ENCODE measurements at regions not wholly inside any gene's neighbourhood (a gene's known extent, or its start where the extent isn't known, plus 50 kb on each side); places are given as distances from the start of the nearest gene placed in this dataset.

DNA sequence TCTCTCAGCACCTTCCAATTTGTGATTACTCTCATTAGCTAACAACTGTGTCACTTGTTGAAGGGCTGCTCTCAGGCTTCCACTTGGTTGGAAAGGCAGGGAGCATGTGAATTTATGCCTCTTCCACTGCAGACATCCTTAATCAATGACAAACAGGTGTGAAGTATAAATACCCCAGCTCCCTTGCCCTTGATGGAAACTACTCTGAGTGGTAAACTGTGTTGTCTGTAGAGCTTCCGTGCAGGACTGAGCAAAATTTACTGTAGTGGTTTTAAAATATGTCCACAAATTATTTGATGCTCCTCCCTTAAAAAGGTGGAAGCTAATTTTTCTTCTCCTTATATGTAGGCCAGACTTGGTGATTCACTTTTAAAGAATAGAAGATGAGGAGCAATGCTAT is 253.0 kb upstream of the TBX18 start:
- H3K36me3 ChIP-seq (ENCODE audit: control insufficient read depth, insufficient read depth, low read length): no peaks in the 10 kb centered on the region
- no peak overlapping the region for H3K9ac ChIP-seq (ENCODE audit: low read length)
- no peak overlapping the region for H3K18ac ChIP-seq (ENCODE audit: low read length)
- H2BK5ac ChIP-seq (ENCODE audit: low read length): no peak overlapping the region
- H3K23ac ChIP-seq (ENCODE audit: low read length): no peak overlapping the region
- H3K79me1 ChIP-seq (ENCODE audit: low read length): no peaks in the 10 kb centered on the region
- WGBS (ENCODE audit: extremely low coverage, insufficient coverage, low lambda C conversion rate): no CpG with 5 or more reads among the region's 1 CpG
- no peak overlapping the region for H4K8ac ChIP-seq (ENCODE audit: low read depth, low read length)
- H3K79me2 ChIP-seq (ENCODE audit: control insufficient read depth, insufficient read depth, low read length): no peaks in the 10 kb centered on the region
- H3K56ac ChIP-seq (ENCODE audit: low read length): no peak overlapping the region
- no peak overlapping the region for H2AK5ac ChIP-seq (ENCODE audit: low read length)
- DNase-seq: no peak
- no peaks in the 10 kb centered on the region for H3K27me3 ChIP-seq (ENCODE audit: insufficient read depth, low read length, poor library complexity)
- H2BK120ac ChIP-seq (ENCODE audit: low read depth, low read length): no peak overlapping the region
- H4K5ac ChIP-seq (ENCODE audit: low read length): no peak overlapping the region
- no peak overlapping the region for H3K27ac ChIP-seq (ENCODE audit: low read depth, low read length)
- no peak overlapping the region for H3K4me3 ChIP-seq (ENCODE audit: low read length)
- no peaks in the 10 kb centered on the region for H3K4me1 ChIP-seq (ENCODE audit: control insufficient read depth, low read depth, low read length)
- no peak overlapping the region for H3K4ac ChIP-seq (ENCODE audit: low read depth, low read length)
- H3K4me2 ChIP-seq (ENCODE audit: low read length): no peak overlapping the region
- H2BK15ac ChIP-seq (replicated peaks; ENCODE audit: low read depth): no peak overlapping the region

DNA sequence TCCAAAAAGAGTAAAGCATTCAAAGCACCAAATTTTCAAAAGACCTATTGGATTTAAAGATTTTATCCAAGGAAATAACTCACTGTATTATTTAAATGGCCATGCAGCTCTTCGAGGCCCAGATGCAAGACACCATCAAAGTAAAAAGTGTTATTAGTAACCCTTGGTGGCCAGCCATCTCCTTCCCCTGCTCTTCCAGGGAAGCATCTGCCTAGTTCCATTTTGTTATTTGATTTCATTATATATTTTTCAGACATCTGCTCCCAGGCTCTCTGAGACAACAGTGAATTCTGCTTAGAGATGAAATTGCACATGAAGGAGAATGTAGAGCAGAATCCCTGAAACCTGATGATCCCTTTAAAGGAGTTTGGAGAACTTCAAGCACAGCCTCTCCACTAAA is 252.3 kb upstream of the TBX18 start:
- no peak overlapping the region for H3K18ac ChIP-seq (ENCODE audit: low read length)
- WGBS (ENCODE audit: extremely low coverage, insufficient coverage, low lambda C conversion rate): no CpG with 5 or more reads among the region's 1 CpG
- no peaks in the 10 kb centered on the region for H3K4me1 ChIP-seq (ENCODE audit: control insufficient read depth, low read depth, low read length)

DNA sequence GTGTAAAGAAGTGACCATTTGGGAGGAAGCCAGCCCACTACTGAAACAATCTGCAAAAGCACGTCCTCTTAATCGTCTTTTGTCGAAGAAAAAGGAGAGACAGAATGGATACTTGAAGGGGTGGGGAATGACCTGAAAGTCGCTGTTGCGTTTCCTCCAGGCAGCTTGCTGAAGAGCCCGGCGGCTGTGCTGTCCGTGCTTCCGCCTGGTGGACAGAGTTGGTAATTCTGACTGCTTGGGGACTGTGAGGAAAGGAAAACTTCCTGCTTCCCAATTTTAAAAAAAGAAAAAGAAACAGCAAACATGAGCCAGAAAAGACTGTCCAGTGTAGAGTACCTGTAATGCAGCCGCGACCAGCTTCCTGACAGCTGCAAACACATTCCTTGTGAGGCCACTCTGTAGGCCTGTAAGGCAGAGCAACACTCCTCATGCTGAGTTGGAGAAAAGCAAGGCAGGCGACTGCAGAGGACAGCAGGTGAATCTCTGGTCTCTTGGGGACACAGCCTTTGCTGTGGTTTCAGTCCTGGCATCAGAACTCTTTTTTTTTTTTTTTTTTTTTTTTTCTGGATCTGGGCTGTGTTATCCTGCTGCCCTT is 251.1 kb upstream of the TBX18 start:
- Histone ChIP-seq H3K9ac (ENCODE audit: low read length) (no peak overlapping the region), H2AK5ac (ENCODE audit: low read length) (no peak overlapping the region), H2BK120ac (ENCODE audit: low read depth, low read length) (no peak overlapping the region), H2BK15ac (replicated peaks; ENCODE audit: low read depth) (no peak overlapping the region), H3K79me2 (ENCODE audit: control insufficient read depth, insufficient read depth, low read length) (no peaks in the 10 kb centered on the region), H3K36me3 (ENCODE audit: control insufficient read depth, insufficient read depth, low read length) (no peaks in the 10 kb centered on the region), H3K4me2 (ENCODE audit: low read length) (no peak overlapping the region), H3K4ac (ENCODE audit: low read depth, low read length) (no peak overlapping the region), H3K23ac (ENCODE audit: low read length) (no peak overlapping the region), H3K4me1 (ENCODE audit: control insufficient read depth, low read depth, low read length) (no peaks in the 10 kb centered on the region), H3K79me1 (ENCODE audit: low read length) (no peaks in the 10 kb centered on the region), H3K27me3 (ENCODE audit: insufficient read depth, low read length, poor library complexity) (no peaks in the 10 kb centered on the region), H4K8ac (ENCODE audit: low read depth, low read length) (no peak overlapping the region), H3K27ac (ENCODE audit: low read depth, low read length) (no peak overlapping the region), H3K4me3 (ENCODE audit: low read length) (no peak overlapping the region), H3K56ac (ENCODE audit: low read length) (peak overlapping the region; percentile 74), H4K5ac (ENCODE audit: low read length) (no peak overlapping the region), H3K18ac (ENCODE audit: low read length) (no peak overlapping the region), H2BK5ac (ENCODE audit: low read length) (no peak overlapping the region)
- peak; percentile 86 for DNase-seq
- WGBS (ENCODE audit: extremely low coverage, insufficient coverage, low lambda C conversion rate): no CpG with 5 or more reads among the region's 12 CpGs

More for the DNA sequence above, 252.3 kb upstream of the TBX18 start:
- H3K36me3 ChIP-seq (ENCODE audit: control insufficient read depth, insufficient read depth, low read length): no peaks in the 10 kb centered on the region
- H3K4me2 ChIP-seq (ENCODE audit: low read length): no peak overlapping the region
- H2AK5ac ChIP-seq (ENCODE audit: low read length): no peak overlapping the region
- H3K27me3 ChIP-seq (ENCODE audit: insufficient read depth, low read length, poor library complexity): no peaks in the 10 kb centered on the region
- no peak overlapping the region for H3K9ac ChIP-seq (ENCODE audit: low read length)
- no peak overlapping the region for H3K56ac ChIP-seq (ENCODE audit: low read length)
- H3K4ac ChIP-seq (ENCODE audit: low read depth, low read length): no peak overlapping the region
- no peak overlapping the region for H3K4me3 ChIP-seq (ENCODE audit: low read length)
- H4K8ac ChIP-seq (ENCODE audit: low read depth, low read length): no peak overlapping the region
- no peak for DNase-seq
- no peaks in the 10 kb centered on the region for H3K79me2 ChIP-seq (ENCODE audit: control insufficient read depth, insufficient read depth, low read length)
- H3K23ac ChIP-seq (ENCODE audit: low read length): no peak overlapping the region
- H2BK15ac ChIP-seq (replicated peaks; ENCODE audit: low read depth): no peak overlapping the region
- H2BK5ac ChIP-seq (ENCODE audit: low read length): no peak overlapping the region
- no peak overlapping the region for H3K27ac ChIP-seq (ENCODE audit: low read depth, low read length)
- H2BK120ac ChIP-seq (ENCODE audit: low read depth, low read length): no peak overlapping the region
- no peaks in the 10 kb centered on the region for H3K79me1 ChIP-seq (ENCODE audit: low read length)
- H4K5ac ChIP-seq (ENCODE audit: low read length): no peak overlapping the region

DNA sequence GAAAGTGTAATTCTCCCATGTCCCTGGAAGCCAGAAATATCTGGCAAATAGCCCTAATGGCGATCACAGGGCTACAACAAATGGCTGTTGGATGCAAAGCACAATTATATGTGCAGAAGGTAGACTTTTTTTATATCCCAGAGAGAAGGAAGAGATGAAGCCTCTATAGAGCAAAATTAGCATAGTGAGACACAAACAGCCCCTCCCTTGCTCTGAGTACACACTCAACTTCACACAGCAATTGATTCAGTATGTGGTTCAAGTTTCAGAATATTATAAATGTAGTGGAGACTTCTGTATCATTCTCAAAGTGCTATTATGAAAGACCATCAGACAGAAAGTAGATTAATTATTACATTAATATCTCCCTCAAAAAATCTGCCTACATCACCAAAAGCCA is 246.5 kb upstream of the TBX18 start:
- Histone ChIP-seq H3K4me1 (ENCODE audit: control insufficient read depth, low read depth, low read length) (no peaks in the 10 kb centered on the region), H3K4me3 (ENCODE audit: low read length) (no peak overlapping the region), H4K5ac (ENCODE audit: low read length) (no peak overlapping the region), H2BK5ac (ENCODE audit: low read length) (no peak overlapping the region), H3K27ac (ENCODE audit: low read depth, low read length) (no peak overlapping the region), H4K8ac (ENCODE audit: low read depth, low read length) (no peak overlapping the region), H3K79me2 (ENCODE audit: control insufficient read depth, insufficient read depth, low read length) (no peaks in the 10 kb centered on the region), H2AK5ac (ENCODE audit: low read length) (no peak overlapping the region), H2BK15ac (replicated peaks; ENCODE audit: low read depth) (no peak overlapping the region), H3K9ac (ENCODE audit: low read length) (no peak overlapping the region), H3K79me1 (ENCODE audit: low read length) (no peaks in the 10 kb centered on the region), H3K56ac (ENCODE audit: low read length) (no peak overlapping the region), H3K18ac (ENCODE audit: low read length) (no peak overlapping the region), H3K4me2 (ENCODE audit: low read length) (no peak overlapping the region), H2BK120ac (ENCODE audit: low read depth, low read length) (no peak overlapping the region), H3K36me3 (ENCODE audit: control insufficient read depth, insufficient read depth, low read length) (no peaks in the 10 kb centered on the region), H3K23ac (ENCODE audit: low read length) (no peak overlapping the region), H3K27me3 (ENCODE audit: insufficient read depth, low read length, poor library complexity) (no peaks in the 10 kb centered on the region), H3K4ac (ENCODE audit: low read depth, low read length) (no peak overlapping the region)
- no peak for DNase-seq
- WGBS (ENCODE audit: extremely low coverage, insufficient coverage, low lambda C conversion rate): no CpG with 5 or more reads among the region's 1 CpG

DNA sequence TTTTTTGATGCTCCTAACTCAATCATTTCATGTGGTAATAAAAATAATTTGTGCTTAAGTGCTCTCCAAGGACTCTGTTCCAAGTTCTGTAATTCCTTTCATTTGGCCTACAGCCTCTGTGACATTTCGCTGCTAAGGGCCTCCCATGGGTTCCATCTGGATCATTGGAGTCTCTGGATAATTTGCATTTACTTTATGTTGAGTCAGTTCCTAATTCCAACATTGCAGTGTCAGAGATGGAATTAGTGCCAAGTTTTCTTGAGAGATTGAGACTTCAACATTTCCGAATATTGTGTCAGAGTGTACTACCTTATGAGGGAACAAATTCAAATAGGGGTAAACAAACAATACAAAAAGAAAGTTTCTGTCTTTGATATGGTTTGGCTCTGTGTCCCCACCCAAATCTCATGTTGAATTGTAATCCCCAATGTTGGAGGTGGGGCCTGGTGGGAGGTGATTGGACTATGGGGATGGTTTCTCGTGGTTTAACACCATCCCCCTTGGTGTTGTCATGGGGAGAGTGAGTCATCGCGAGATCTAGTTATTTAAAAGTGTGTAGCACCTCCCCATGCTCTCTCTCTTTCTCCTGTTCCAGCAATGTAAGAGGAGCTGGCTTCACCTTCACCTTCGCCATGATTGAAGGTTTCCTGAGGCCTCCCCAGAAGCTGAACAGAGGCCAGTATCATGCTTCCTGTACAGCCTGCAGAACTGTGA is 244.1 kb upstream of the TBX18 start:
- Histone ChIP-seq H2BK15ac (replicated peaks; ENCODE audit: low read depth) (no peak overlapping the region), H2BK5ac (ENCODE audit: low read length) (no peak overlapping the region), H3K23ac (ENCODE audit: low read length) (no peak overlapping the region), H3K9ac (ENCODE audit: low read length) (no peak overlapping the region), H4K8ac (ENCODE audit: low read depth, low read length) (no peak overlapping the region), H3K79me2 (ENCODE audit: control insufficient read depth, insufficient read depth, low read length) (no peaks in the 10 kb centered on the region), H2AK5ac (ENCODE audit: low read length) (no peak overlapping the region), H4K5ac (ENCODE audit: low read length) (no peak overlapping the region), H3K36me3 (ENCODE audit: control insufficient read depth, insufficient read depth, low read length) (no peaks in the 10 kb centered on the region), H3K56ac (ENCODE audit: low read length) (no peak overlapping the region), H3K4ac (ENCODE audit: low read depth, low read length) (no peak overlapping the region), H3K4me2 (ENCODE audit: low read length) (no peak overlapping the region), H3K79me1 (ENCODE audit: low read length) (no peaks in the 10 kb centered on the region), H3K27ac (ENCODE audit: low read depth, low read length) (no peak overlapping the region), H3K4me3 (ENCODE audit: low read length) (no peak overlapping the region), H2BK120ac (ENCODE audit: low read depth, low read length) (no peak overlapping the region), H3K27me3 (ENCODE audit: insufficient read depth, low read length, poor library complexity) (no peaks in the 10 kb centered on the region), H3K4me1 (ENCODE audit: control insufficient read depth, low read depth, low read length) (no peaks in the 10 kb centered on the region), H3K18ac (ENCODE audit: low read length) (no peak overlapping the region)
- DNase-seq: peak; percentile 39
- no CpG with 5 or more reads among the region's 6 CpGs for WGBS (ENCODE audit: extremely low coverage, insufficient coverage, low lambda C conversion rate)

DNA sequence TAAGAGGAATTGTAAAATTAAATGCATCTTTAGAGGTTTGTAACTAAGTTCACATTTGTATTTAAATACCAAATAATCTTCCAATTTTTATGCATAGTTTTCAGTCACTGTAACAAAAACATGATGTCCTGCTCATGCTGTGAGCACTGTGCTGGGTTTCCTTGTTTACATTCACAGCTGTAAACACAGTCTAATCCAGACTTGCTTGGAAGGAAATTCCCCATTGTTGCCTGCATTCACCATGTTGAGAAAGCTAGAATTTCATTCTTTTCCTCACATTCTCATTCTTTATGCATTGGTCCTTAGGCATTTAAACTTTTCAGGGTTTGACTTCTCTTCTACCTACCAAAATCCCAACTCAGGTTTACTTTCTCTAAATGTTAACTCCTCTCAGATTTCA is 242.0 kb upstream of the TBX18 start:
- Histone ChIP-seq H2AK5ac (ENCODE audit: low read length) (no peak overlapping the region), H3K4me1 (ENCODE audit: control insufficient read depth, low read depth, low read length) (no peaks in the 10 kb centered on the region), H3K56ac (ENCODE audit: low read length) (no peak overlapping the region), H3K9ac (ENCODE audit: low read length) (no peak overlapping the region), H3K23ac (ENCODE audit: low read length) (no peak overlapping the region), H2BK120ac (ENCODE audit: low read depth, low read length) (no peak overlapping the region), H3K27me3 (ENCODE audit: insufficient read depth, low read length, poor library complexity) (no peaks in the 10 kb centered on the region), H3K79me1 (ENCODE audit: low read length) (no peaks in the 10 kb centered on the region), H3K18ac (ENCODE audit: low read length) (no peak overlapping the region), H3K27ac (ENCODE audit: low read depth, low read length) (no peak overlapping the region), H3K36me3 (ENCODE audit: control insufficient read depth, insufficient read depth, low read length) (no peaks in the 10 kb centered on the region), H2BK15ac (replicated peaks; ENCODE audit: low read depth) (no peak overlapping the region), H3K4me2 (ENCODE audit: low read length) (no peak overlapping the region), H4K8ac (ENCODE audit: low read depth, low read length) (no peak overlapping the region), H4K5ac (ENCODE audit: low read length) (no peak overlapping the region), H3K4ac (ENCODE audit: low read depth, low read length) (no peak overlapping the region), H3K4me3 (ENCODE audit: low read length) (no peak overlapping the region), H2BK5ac (ENCODE audit: low read length) (no peak overlapping the region), H3K79me2 (ENCODE audit: control insufficient read depth, insufficient read depth, low read length) (no peaks in the 10 kb centered on the region)
- peak; percentile 18 for DNase-seq
